Right lobe of liver (tissue), 6 donors: ENCODE measurements at regions not wholly inside any gene's neighbourhood (a gene's known extent, or its start where the extent isn't known, plus 50 kb on each side); places are given as distances from the start of the nearest gene placed in this dataset.
A peak's percentile ranks its signal among the peaks of the same experiment; 100 is the strongest.

Experiments used
- ATAC-seq, 4 donors: fragments of 200-7000 bp; cut with Tn5 transposase; one replicate each; pipeline ENCODE4 v1.9.1; 2020; ENCODE audit warnings: mild to moderate bottlenecking in 4 of 4, moderate library complexity in 4 of 4
- DNase-seq, 3 donors: peaks; one replicate each; pipeline ENCODE4 v3.0.0-alpha.2; 2020
- H3K27ac ChIP-seq, 3 donors: fragments of 200-600 bp; one replicate each; pipeline ENCODE4 v1.8.0; 2022
- H3K27me3 ChIP-seq, 2 donors: fragments of 200-600 bp; one replicate each; pipeline ENCODE4 v1.8.0; 2022
- H3K36me3 ChIP-seq, 4 donors: fragments of 200-600 bp; sonication (generic) in 1 of 4; one replicate each; pipeline versions ENCODE4 v1.5.1 to v1.8.0; 2017 to 2022; ENCODE audit warnings: control low read depth in 1 of 4
- H3K4me1 ChIP-seq, 4 donors: fragments of 200-600 bp; sonication (generic) in 1 of 4; one replicate each; pipeline versions ENCODE4 v1.5.1 to v1.8.0; 2017 to 2022; ENCODE audit warnings: control low read depth in 1 of 4
- H3K4me3 ChIP-seq, 3 donors: fragments of 200-600 bp; one replicate each; pipeline ENCODE4 v1.8.0; 2022
- H3K9me3 ChIP-seq, 4 donors: fragments of 200-600 bp; sonication (generic) in 1 of 4; one replicate each; pipeline versions ENCODE4 v1.5.1 to v1.8.0; 2017 to 2022; ENCODE audit warnings: control low read depth in 1 of 4
- POLR2A ChIP-seq: fragments of 450-650 bp; IDR thresholded peaks from one replicate; pipeline ENCODE4 v1.6.1; 2017; ENCODE audit warnings: antibody characterized with exemption, mild to moderate bottlenecking
- WGBS: methylation state at CpG from one replicate; pipeline ENCODE4 v1.1.6; 2018; ENCODE audit warnings: low coverage, low lambda C conversion rate; ENCODE audit not compliant: insufficient coverage; ENCODE audit errors: missing lambda C conversion rate; 5-methylcytosine and 5-hydroxymethylcytosine counted together
- intact Hi-C, 2 donors: fragments of 100-400 bp; cut with DNase I; formaldehyde crosslinking; loops; one replicate each; pipeline versions ENCODE4 v1.11.2 to v1.14.1; 2022
- TF ChIP-seq, protein P1 (sequence below), 4 donors: fragments of 200-600 bp in 3 of 4; fragments of 450-650 bp in 1 of 4; IDR thresholded peaks; one replicate each; pipeline versions ENCODE4 v1.5.1 to v1.8.0; 2016 to 2022; ENCODE audit warnings: antibody characterized with exemption in 4 of 4, mild to moderate bottlenecking in 2 of 4
- donor health status: DM: no; HTN: yes; CAD: no.
- donor health status: DM: no; HTN: no; CAD: no.
- donor health status: DM: no; HTN: no; CAD: no.
- donor health status: DM: no; HTN: yes; CAD: no.
- donor health status: DM: no; HTN: yes; CAD: no.

- intact Hi-C loops = no loop called here
- Histone ChIP-seq H3K9me3 (no peaks in the 10 kb centered on the region), H3K36me3 (no peaks in the 10 kb centered on the region), H3K4me1 (no peaks in the 10 kb centered on the region), H3K27me3 (no peaks in the 10 kb centered on the region), H3K4me3 (no peak overlapping the region), H3K27ac (no peak overlapping the region)
- TF ChIP-seq, protein P1, sequence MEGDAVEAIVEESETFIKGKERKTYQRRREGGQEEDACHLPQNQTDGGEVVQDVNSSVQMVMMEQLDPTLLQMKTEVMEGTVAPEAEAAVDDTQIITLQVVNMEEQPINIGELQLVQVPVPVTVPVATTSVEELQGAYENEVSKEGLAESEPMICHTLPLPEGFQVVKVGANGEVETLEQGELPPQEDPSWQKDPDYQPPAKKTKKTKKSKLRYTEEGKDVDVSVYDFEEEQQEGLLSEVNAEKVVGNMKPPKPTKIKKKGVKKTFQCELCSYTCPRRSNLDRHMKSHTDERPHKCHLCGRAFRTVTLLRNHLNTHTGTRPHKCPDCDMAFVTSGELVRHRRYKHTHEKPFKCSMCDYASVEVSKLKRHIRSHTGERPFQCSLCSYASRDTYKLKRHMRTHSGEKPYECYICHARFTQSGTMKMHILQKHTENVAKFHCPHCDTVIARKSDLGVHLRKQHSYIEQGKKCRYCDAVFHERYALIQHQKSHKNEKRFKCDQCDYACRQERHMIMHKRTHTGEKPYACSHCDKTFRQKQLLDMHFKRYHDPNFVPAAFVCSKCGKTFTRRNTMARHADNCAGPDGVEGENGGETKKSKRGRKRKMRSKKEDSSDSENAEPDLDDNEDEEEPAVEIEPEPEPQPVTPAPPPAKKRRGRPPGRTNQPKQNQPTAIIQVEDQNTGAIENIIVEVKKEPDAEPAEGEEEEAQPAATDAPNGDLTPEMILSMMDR (IDR thresholded peaks at IDR 0.05) = no peak
- TF ChIP-seq POLR2A = no peak
- no peak for DNase-seq
- WGBS = 91% methylated on average over 5 of the region's 5 CpGs
- no peak for ATAC-seq
Measured at GRCh38 chr2:189249901-189250300, 70.3 kb upstream of the COL5A2 start.

DNA sequence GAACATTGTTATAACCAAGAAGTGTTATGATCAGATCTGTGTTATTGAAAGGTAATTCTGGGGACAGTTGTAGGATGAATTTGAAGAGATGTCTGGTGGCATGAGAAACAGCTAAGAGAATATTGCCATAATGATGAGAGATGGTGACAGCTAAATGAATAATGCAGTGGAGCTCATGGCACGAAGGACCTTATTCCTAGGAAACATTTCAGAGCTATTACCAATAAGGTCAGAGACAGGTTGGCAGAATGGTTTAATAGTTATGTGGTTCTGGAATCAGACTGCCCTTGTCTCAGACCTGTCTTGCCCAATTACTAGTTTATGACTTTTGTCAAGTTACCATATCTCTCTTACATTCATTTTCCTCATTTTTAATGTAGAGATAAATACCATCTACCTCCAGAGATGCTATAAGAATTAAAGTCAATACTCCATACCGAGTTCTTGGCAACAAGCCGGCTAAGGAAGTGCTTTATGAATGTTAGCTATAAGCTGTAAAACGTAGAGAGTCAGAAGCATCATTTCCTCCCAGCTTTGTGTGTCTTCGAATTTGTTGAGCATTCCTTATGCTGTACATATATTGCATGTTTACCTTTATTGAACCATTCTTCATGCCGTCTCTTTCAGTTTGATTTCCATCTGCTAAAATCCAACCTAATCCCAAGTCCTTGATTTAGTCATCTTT is 73.6 kb upstream of the COL5A2 start:
- WGBS = 68% methylated on average over 6 of the region's 6 CpGs
- DNase-seq (no peak), ATAC-seq (no peak)
- H3K9me3 ChIP-seq = no peaks in the 10 kb centered on the region
- H3K4me1 ChIP-seq = no peaks in the 10 kb centered on the region
- H3K27me3 ChIP-seq = no peaks in the 10 kb centered on the region
- no peak overlapping the region for H3K4me3 ChIP-seq
- intact Hi-C loops = no loop called here
- no peaks in the 10 kb centered on the region for H3K36me3 ChIP-seq
- TF ChIP-seq, protein P1 (IDR thresholded peaks at IDR 0.05) = no peak
- no peak for TF ChIP-seq POLR2A
- H3K27ac ChIP-seq = no peak overlapping the region

GRCh38 chr2:189253836-189254235 is 74.3 kb upstream of the COL5A2 start:
- no peak for ATAC-seq
- Histone ChIP-seq H3K4me1 (no peaks in the 10 kb centered on the region), H3K4me3 (no peak overlapping the region), H3K27ac (no peak overlapping the region), H3K27me3 (no peaks in the 10 kb centered on the region), H3K9me3 (no peaks in the 10 kb centered on the region), H3K36me3 (no peaks in the 10 kb centered on the region)
- DNase-seq = no peak
- TF ChIP-seq, protein P1 (IDR thresholded peaks at IDR 0.05) = no peak
- TF ChIP-seq POLR2A = no peak
- intact Hi-C loops = no loop called here

DNA sequence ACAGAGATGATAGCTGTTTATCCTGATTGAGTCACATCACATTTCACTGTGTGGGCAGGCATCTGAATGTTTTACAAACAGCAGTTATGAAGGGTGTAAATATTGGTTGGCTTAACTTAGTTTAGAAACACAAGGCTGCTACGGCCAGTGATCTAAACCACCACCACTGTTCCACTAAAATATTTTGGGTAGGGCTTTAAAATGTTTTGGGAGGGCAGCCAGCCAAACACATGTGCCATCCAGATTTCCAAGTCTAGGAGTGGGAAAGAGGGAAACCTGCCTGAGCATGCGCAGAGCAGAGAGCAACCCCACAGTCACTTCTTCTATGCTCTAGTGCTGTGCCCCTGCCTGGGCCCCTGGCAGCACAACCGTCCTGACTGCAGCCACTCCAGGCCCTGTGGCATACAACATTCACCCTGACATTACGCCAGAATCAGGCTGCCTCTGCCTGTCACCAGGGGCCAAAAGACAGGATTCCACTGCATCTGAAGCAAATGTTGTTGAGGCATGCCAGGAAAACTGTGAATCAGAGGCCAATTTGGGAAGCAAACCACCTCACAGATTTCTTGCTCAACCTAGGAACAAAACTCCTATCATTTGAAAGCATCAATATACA is 74.8 kb upstream of the COL5A2 start:
- TF ChIP-seq POLR2A = no peak
- TF ChIP-seq, protein P1 (IDR thresholded peaks at IDR 0.05) = no peak
- Histone ChIP-seq H3K27me3 (no peaks in the 10 kb centered on the region), H3K4me3 (no peak overlapping the region), H3K36me3 (no peaks in the 10 kb centered on the region), H3K4me1 (no peaks in the 10 kb centered on the region), H3K9me3 (no peaks in the 10 kb centered on the region), H3K27ac (no peak overlapping the region)
- WGBS = 76% methylated on average over 3 of the region's 4 CpGs
- intact Hi-C loops = no loop called here
- ATAC-seq = no peak
- DNase-seq = peak in 1 of 3 donors; percentile 16
